Calu3 (cell line): ENCODE measurements at regions not wholly inside any gene's neighbourhood (a gene's known extent, or its start where the extent isn't known, plus 50 kb on each side); places are given as distances from the start of the nearest gene placed in this dataset.

ENCODE experiments used
- BruUV-seq: library from RNA; stranded (reverse); fragments of 400-500 nt; replicated peaks from 2 replicates; lab custom pipeline; 2021; lab: Mats Ljungman, UMichigan
- CTCF ChIA-PET: fragments of 300-600 bp; sonication (Branson Sonifier 250); formaldehyde crosslinking; loops from one replicate; lab custom pipeline; 2022; ENCODE audit warnings: antibody characterized with exemption; lab: Charles Lee
- DNase-seq: peaks from one replicate; pipeline ENCODE4 v3.0.0; 2022
- H3K27ac Mint-ChIP-seq: one replicate; pipeline ENCODE4 v1.8.0; 2022; ENCODE audit warnings: mixed read lengths; ENCODE audit not compliant: unreplicated experiment
- H3K27me3 Mint-ChIP-seq: one replicate; pipeline ENCODE4 v1.8.0; 2022; ENCODE audit warnings: mixed read lengths; ENCODE audit not compliant: unreplicated experiment
- H3K36me3 Mint-ChIP-seq: one replicate; pipeline ENCODE4 v1.8.0; 2022; ENCODE audit warnings: mild to moderate bottlenecking, moderate library complexity, mixed read lengths; ENCODE audit not compliant: insufficient read depth, unreplicated experiment
- H3K4me1 Mint-ChIP-seq: one replicate; pipeline ENCODE4 v1.8.0; 2022; ENCODE audit warnings: mild to moderate bottlenecking, low read depth, mixed read lengths; ENCODE audit not compliant: unreplicated experiment
- H3K4me3 Mint-ChIP-seq: one replicate; pipeline ENCODE4 v1.8.0; 2022; ENCODE audit warnings: mild to moderate bottlenecking, low read depth, moderate library complexity, mixed read lengths; ENCODE audit not compliant: unreplicated experiment
- H3K9me3 Mint-ChIP-seq: one replicate; pipeline ENCODE4 v1.8.0; 2022; ENCODE audit warnings: low read depth, mixed read lengths; ENCODE audit not compliant: unreplicated experiment
- intact Hi-C: fragments of 100-400 bp; cut with micrococcal nuclease; formaldehyde crosslinking; loops from one replicate; pipeline ENCODE4 v1.10.0; 2022; ENCODE audit not compliant: unreplicated experiment
- TF ChIP-seq, protein P1 (sequence below): fragments of 200-600 bp; IDR thresholded peaks from one replicate; pipeline ENCODE4 v1.8.0; 2022; ENCODE audit warnings: antibody characterized with exemption; ENCODE audit not compliant: unreplicated experiment

DNA sequence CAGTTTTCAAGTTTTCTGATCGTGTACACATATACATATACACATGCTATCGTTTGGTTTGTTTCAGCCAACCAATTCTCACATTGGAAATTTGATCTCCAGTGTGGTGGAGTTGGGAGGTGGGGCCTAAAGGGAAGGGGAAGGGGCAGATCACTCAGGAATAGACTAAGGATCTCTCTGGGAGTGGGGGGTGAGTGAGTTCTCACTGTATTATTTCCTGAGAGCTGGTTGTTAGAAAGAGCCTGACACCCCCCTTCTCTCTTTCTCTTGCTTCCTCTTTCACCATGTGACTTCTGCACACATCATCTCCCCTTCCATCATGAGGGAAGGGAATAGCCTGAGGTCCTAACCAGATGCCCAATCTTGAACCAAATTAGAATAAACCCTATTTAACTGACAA, 551.7 kb downstream of the MAT2B start:
- no peak overlapping the region for H3K27ac Mint-ChIP-seq
- H3K27me3 Mint-ChIP-seq, result no peaks in the 10 kb centered on the region

DNA sequence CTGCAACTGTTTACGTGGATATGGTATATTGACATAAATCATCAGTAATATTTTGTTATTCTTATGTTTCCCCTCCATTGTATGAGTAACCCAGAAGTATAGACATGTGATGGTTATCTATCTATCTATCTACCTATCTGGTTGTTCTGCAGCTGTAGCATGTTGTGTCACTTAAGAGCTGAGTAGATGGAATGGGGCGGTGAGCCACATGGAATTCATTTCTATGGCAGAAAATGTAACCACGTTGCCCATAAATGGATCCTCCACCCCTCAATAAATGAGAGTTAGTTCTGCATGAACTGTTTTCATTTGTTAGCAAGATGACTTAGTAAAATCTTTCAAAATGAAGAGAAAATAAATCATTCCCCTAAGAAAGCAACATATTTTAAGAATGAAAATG, 553.2 kb downstream of the MAT2B start:
- Mint-ChIP-seq H3K9me3 (peaks cover 2% of the 10 kb centered on the region), H3K27ac (no peak overlapping the region), H3K36me3 (no peaks in the 10 kb centered on the region), H3K4me1 (no peaks in the 10 kb centered on the region), H3K4me3 (no peak overlapping the region), H3K27me3 (no peaks in the 10 kb centered on the region)
- TF ChIP-seq, protein P1, sequence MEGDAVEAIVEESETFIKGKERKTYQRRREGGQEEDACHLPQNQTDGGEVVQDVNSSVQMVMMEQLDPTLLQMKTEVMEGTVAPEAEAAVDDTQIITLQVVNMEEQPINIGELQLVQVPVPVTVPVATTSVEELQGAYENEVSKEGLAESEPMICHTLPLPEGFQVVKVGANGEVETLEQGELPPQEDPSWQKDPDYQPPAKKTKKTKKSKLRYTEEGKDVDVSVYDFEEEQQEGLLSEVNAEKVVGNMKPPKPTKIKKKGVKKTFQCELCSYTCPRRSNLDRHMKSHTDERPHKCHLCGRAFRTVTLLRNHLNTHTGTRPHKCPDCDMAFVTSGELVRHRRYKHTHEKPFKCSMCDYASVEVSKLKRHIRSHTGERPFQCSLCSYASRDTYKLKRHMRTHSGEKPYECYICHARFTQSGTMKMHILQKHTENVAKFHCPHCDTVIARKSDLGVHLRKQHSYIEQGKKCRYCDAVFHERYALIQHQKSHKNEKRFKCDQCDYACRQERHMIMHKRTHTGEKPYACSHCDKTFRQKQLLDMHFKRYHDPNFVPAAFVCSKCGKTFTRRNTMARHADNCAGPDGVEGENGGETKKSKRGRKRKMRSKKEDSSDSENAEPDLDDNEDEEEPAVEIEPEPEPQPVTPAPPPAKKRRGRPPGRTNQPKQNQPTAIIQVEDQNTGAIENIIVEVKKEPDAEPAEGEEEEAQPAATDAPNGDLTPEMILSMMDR, result no peak
- intact Hi-C loops, result no loop called here
- CTCF ChIA-PET, result no interaction called here
- DNase-seq, result no peak
- BruUV-seq, result no TSS peak

More for the DNA sequence above, 551.7 kb downstream of the MAT2B start:
- Mint-ChIP-seq H3K9me3 (peaks cover 2% of the 10 kb centered on the region), H3K36me3 (no peaks in the 10 kb centered on the region), H3K4me3 (no peak overlapping the region), H3K4me1 (no peaks in the 10 kb centered on the region)
- no TSS peak for BruUV-seq
- intact Hi-C loops, result no loop called here
- no peak for DNase-seq
- CTCF ChIA-PET, result no interaction called here
- TF ChIP-seq, protein P1, result no peak

DNA sequence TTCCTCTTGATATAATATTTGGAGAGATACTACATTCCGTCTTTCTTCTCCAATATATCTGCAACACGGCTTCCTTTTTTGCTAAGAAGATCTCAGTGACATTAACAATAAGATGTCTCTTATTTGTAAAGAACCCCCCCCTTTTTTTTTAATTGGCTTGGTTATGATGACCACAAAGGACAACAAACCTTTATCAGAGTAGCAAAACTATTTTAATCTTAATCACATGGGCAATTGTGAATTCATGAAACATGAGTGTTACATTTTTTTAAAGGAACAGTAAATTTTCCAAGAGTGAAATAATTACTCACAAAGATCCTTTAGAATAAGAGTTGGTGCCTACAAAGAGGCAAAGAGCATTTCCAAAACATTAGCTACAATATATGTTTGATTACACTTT, 554.1 kb downstream of the MAT2B start:
- CTCF ChIA-PET, result no interaction called here
- intact Hi-C loops, result no loop called here

DNA sequence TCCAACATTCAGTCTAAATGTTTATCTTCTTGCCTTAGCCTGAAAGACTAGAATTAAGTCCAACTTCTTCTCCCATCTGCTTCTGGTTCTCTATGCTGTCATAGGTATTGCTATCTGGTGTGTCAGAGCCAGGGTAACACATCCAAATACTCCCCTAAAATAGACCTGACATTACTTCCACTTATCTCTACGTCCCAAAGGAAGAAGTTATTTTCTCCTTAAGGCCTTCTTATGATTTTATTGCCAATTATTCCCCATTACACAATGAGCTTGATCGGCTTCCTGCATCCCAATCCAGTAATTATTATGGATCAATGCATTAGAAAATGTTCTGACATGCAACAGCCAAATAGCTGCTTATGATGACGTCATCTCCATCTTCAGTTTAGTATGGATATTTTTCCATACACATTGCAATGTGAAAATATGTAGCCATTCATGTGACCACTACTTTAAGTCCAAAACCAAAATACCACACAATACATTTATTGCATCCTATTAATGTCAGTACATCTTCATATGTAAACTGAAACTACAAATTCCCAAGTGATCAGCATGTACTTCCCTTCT, 555.5 kb downstream of the MAT2B start:
- H3K27ac Mint-ChIP-seq, result no peak overlapping the region
- no TSS peak for BruUV-seq
- H3K27me3 Mint-ChIP-seq, result no peaks in the 10 kb centered on the region
- TF ChIP-seq, protein P1, result no peak
- no peaks in the 10 kb centered on the region for H3K4me1 Mint-ChIP-seq
- DNase-seq, result no peak
- intact Hi-C loops, result no loop called here
- CTCF ChIA-PET, result no interaction called here
- H3K4me3 Mint-ChIP-seq, result no peak overlapping the region
- no peaks in the 10 kb centered on the region for H3K36me3 Mint-ChIP-seq
- H3K9me3 Mint-ChIP-seq, result peaks cover 2% of the 10 kb centered on the region

More for the DNA sequence above, 554.1 kb downstream of the MAT2B start:
- BruUV-seq, result no TSS peak
- no peaks in the 10 kb centered on the region for H3K4me1 Mint-ChIP-seq
- H3K9me3 Mint-ChIP-seq, result peaks cover 2% of the 10 kb centered on the region
- no peak overlapping the region for H3K4me3 Mint-ChIP-seq
- H3K36me3 Mint-ChIP-seq, result no peaks in the 10 kb centered on the region
- no peak overlapping the region for H3K27ac Mint-ChIP-seq
- DNase-seq, result no peak
- TF ChIP-seq, protein P1, result no peak
- no peaks in the 10 kb centered on the region for H3K27me3 Mint-ChIP-seq
